Stimulated activated effector memory CD8-positive, alpha-beta T cell treated with anti-CD3 and anti-CD28 coated beads, Interleukin-12 subunit alpha, Interleukin-12 subunit beta, amount 100 ng/mL, for 72 hours (primary cell): ENCODE measurements at regions not wholly inside any gene's neighbourhood (a gene's known extent, or its start where the extent isn't known, plus 50 kb on each side); places are given as distances from the start of the nearest gene placed in this dataset.
"Not testable (repeated sequence)": the region's sequence is repeated elsewhere in the genome, so short reads cannot be mapped to it uniquely, and the experiment has no call there.

Experiments used
- ATAC-seq: fragments of 150-1000 bp; cut with Tn5 transposase; 2 replicates; pipeline ENCODE4 v1.10.0; 2021
- DNase-seq, 2 donors: peaks; one replicate each; pipeline ENCODE4 v3.0.0; 2021 to 2022; ENCODE audit warnings: low spot score in 2 of 2
- H3K27ac Mint-ChIP-seq: one replicate; pipeline ENCODE4 v1.8.0; 2022; ENCODE audit warnings: mild to moderate bottlenecking, mixed read lengths
- H3K36me3 Mint-ChIP-seq: one replicate; pipeline ENCODE4 v1.8.0; 2022; ENCODE audit warnings: mild to moderate bottlenecking, mixed read lengths
- H3K4me1 Mint-ChIP-seq: one replicate; pipeline ENCODE4 v1.8.0; 2022; ENCODE audit warnings: mixed read lengths
- H3K4me3 Mint-ChIP-seq: one replicate; pipeline ENCODE4 v1.8.0; 2022; ENCODE audit warnings: mild to moderate bottlenecking, mixed read lengths
- H3K9me3 Mint-ChIP-seq: one replicate; pipeline ENCODE4 v1.8.0; 2022; ENCODE audit warnings: mixed read lengths

GRCh38 chr2:64731263-64731643, 77.5 kb upstream of the SERTAD2 start:
- Mint-ChIP-seq H3K9me3 (no peaks in the 10 kb centered on the region), H3K36me3 (no peaks in the 10 kb centered on the region), H3K4me3 (peak overlapping the region; percentile 72), H3K27ac (peak overlapping the region; percentile 86), H3K4me1 (peaks cover 41% of the 10 kb centered on the region)
- DNase-seq (no peak), ATAC-seq (no peak)

- no peak for ATAC-seq
- Mint-ChIP-seq H3K4me1 (peaks cover 36% of the 10 kb centered on the region), H3K27ac (no peak overlapping the region), H3K36me3 (no peaks in the 10 kb centered on the region), H3K9me3 (no peaks in the 10 kb centered on the region), H3K4me3 (no peak overlapping the region)
- DNase-seq, result no peak
Observed at GRCh38 chr2:64731746-64732145, 78.0 kb upstream of the SERTAD2 start.

GRCh38 chr2:64732146-64732545, 78.4 kb upstream of the SERTAD2 start:
- Mint-ChIP-seq H3K9me3 (no peaks in the 10 kb centered on the region), H3K27ac (no peak overlapping the region), H3K36me3 (no peaks in the 10 kb centered on the region), H3K4me3 (no peak overlapping the region), H3K4me1 (peaks cover 36% of the 10 kb centered on the region)
- DNase-seq, result no peak
- ATAC-seq, result no peak

- no peaks in the 10 kb centered on the region for H3K36me3 Mint-ChIP-seq
- no peak for DNase-seq
- H3K27ac Mint-ChIP-seq, result peak overlapping the region; percentile 52
- H3K4me1 Mint-ChIP-seq, result peaks cover 28% of the 10 kb centered on the region
- ATAC-seq, result no peak
- H3K9me3 Mint-ChIP-seq, result no peaks in the 10 kb centered on the region
- H3K4me3 Mint-ChIP-seq, result no peak overlapping the region
Observed at GRCh38 chr2:64735504-64735903, 81.8 kb upstream of the SERTAD2 start.

- peak overlapping the region; percentile 17 for H3K27ac Mint-ChIP-seq
- no peaks in the 10 kb centered on the region for H3K9me3 Mint-ChIP-seq
- peaks cover 17% of the 10 kb centered on the region for H3K4me1 Mint-ChIP-seq
- DNase-seq (no peak), ATAC-seq (peak; percentile 95)
- no peaks in the 10 kb centered on the region for H3K36me3 Mint-ChIP-seq
- H3K4me3 Mint-ChIP-seq, result peak overlapping the region; percentile 37
Observed at GRCh38 chr2:64737547-64737946, 83.8 kb upstream of the SERTAD2 start.

GRCh38 chr2:64738026-64738425, 84.3 kb upstream of the SERTAD2 start:
- peak overlapping the region; percentile 37 for H3K4me3 Mint-ChIP-seq
- H3K4me1 Mint-ChIP-seq, result peaks cover 17% of the 10 kb centered on the region
- peak; percentile 92 for ATAC-seq
- no peaks in the 10 kb centered on the region for H3K36me3 Mint-ChIP-seq
- peak overlapping the region; percentile 17 for H3K27ac Mint-ChIP-seq
- no peaks in the 10 kb centered on the region for H3K9me3 Mint-ChIP-seq
- DNase-seq, result no peak

- ATAC-seq (no peak), DNase-seq (no peak)
- peaks cover 8% of the 10 kb centered on the region for H3K4me1 Mint-ChIP-seq
- H3K36me3 Mint-ChIP-seq, result no peaks in the 10 kb centered on the region
- H3K27ac Mint-ChIP-seq, result no peak overlapping the region
- H3K4me3 Mint-ChIP-seq, result no peak overlapping the region
- no peaks in the 10 kb centered on the region for H3K9me3 Mint-ChIP-seq
Observed at GRCh38 chr2:64742678-64743077, 89.0 kb upstream of the SERTAD2 start.

GRCh38 chr2:64743739-64744330, 90.1 kb upstream of the SERTAD2 start:
- H3K36me3 Mint-ChIP-seq, result no peaks in the 10 kb centered on the region
- H3K4me1 Mint-ChIP-seq, result no peaks in the 10 kb centered on the region
- H3K4me3 Mint-ChIP-seq, result no peak overlapping the region
- H3K27ac Mint-ChIP-seq, result no peak overlapping the region
- DNase-seq (no peak), ATAC-seq (no peak)
- no peaks in the 10 kb centered on the region for H3K9me3 Mint-ChIP-seq

GRCh38 chr2:64745562-64745961, 91.8 kb upstream of the SERTAD2 start:
- Mint-ChIP-seq H3K4me3 (no peak overlapping the region), H3K36me3 (peaks cover 6% of the 10 kb centered on the region), H3K4me1 (peaks cover 7% of the 10 kb centered on the region), H3K9me3 (no peaks in the 10 kb centered on the region), H3K27ac (no peak overlapping the region)
- ATAC-seq (no peak), DNase-seq (no peak)

- ATAC-seq, H3K4me3 Mint-ChIP-seq, DNase-seq, H3K27ac Mint-ChIP-seq, H3K9me3 Mint-ChIP-seq: not testable (repeated sequence)
- Mint-ChIP-seq H3K4me1 (peaks cover 18% of the 10 kb centered on the region), H3K36me3 (peaks cover 14% of the 10 kb centered on the region)
Observed at GRCh38 chr2:64747690-64748091, 94.0 kb upstream of the SERTAD2 start.

- Mint-ChIP-seq H3K4me3 (peak overlapping the region; percentile 95), H3K27ac (peak overlapping the region; percentile 63), H3K9me3 (no peaks in the 10 kb centered on the region)
Observed at GRCh38 chr2:64748147-64748546, 94.4 kb upstream of the SERTAD2 start.

GRCh38 chr2:64748561-64748960, 94.8 kb upstream of the SERTAD2 start:
- ATAC-seq (no peak), DNase-seq (no peak)
- peaks cover 20% of the 10 kb centered on the region for H3K4me1 Mint-ChIP-seq
- H3K4me3 Mint-ChIP-seq, result peak overlapping the region; percentile 95
- no peaks in the 10 kb centered on the region for H3K9me3 Mint-ChIP-seq
- peaks cover 14% of the 10 kb centered on the region for H3K36me3 Mint-ChIP-seq
- peak overlapping the region; percentile 63 for H3K27ac Mint-ChIP-seq

More at GRCh38 chr2:64748147-64748546, 94.4 kb upstream of the SERTAD2 start:
- H3K4me1 Mint-ChIP-seq, result peaks cover 20% of the 10 kb centered on the region
- peaks cover 14% of the 10 kb centered on the region for H3K36me3 Mint-ChIP-seq
- ATAC-seq, result no peak
- no peak for DNase-seq

- peak overlapping the region; percentile 95 for H3K27ac Mint-ChIP-seq
- peaks cover 20% of the 10 kb centered on the region for H3K4me1 Mint-ChIP-seq
- no peaks in the 10 kb centered on the region for H3K9me3 Mint-ChIP-seq
- DNase-seq (no peak), ATAC-seq (no peak)
- peaks cover 14% of the 10 kb centered on the region for H3K36me3 Mint-ChIP-seq
- peak overlapping the region; percentile 95 for H3K4me3 Mint-ChIP-seq
Observed at GRCh38 chr2:64749446-64749845, 95.7 kb upstream of the SERTAD2 start.

- Mint-ChIP-seq H3K9me3 (no peaks in the 10 kb centered on the region), H3K4me1 (peaks cover 20% of the 10 kb centered on the region), H3K36me3 (peaks cover 14% of the 10 kb centered on the region), H3K27ac (peak overlapping the region; percentile 95), H3K4me3 (peak overlapping the region; percentile 95)
- DNase-seq, result peak in 1 of 2 donors; percentile 62
- ATAC-seq, result no peak
Observed at GRCh38 chr2:64750001-64750816, 96.5 kb upstream of the SERTAD2 start.

GRCh38 chr2:64750817-64751285, 97.1 kb upstream of the SERTAD2 start:
- Mint-ChIP-seq H3K36me3 (peaks cover 14% of the 10 kb centered on the region), H3K27ac (peak overlapping the region; percentile 95), H3K9me3 (no peaks in the 10 kb centered on the region)

More at GRCh38 chr2:64750817-64751285, 97.1 kb upstream of the SERTAD2 start:
- Mint-ChIP-seq H3K4me1 (peaks cover 20% of the 10 kb centered on the region), H3K4me3 (peak overlapping the region; percentile 95)
- DNase-seq (peak; percentile 91 to 97), ATAC-seq (peak; percentile 92)
